Stimulated activated CD4-positive, alpha-beta T cell treated with anti-CD3 and anti-CD28 coated beads, Interleukin-1b, Interleukin-23, amount 100 ng/mL, for 1 hour (primary cell): ENCODE measurements at regions not wholly inside any gene's neighbourhood (a gene's known extent, or its start where the extent isn't known, plus 50 kb on each side); places are given as distances from the start of the nearest gene placed in this dataset.
"Not testable (repeated sequence)": the region's sequence is repeated elsewhere in the genome, so short reads cannot be mapped to it uniquely, and the experiment has no call there.

ENCODE experiments used
- DNase-seq, 2 donors: peaks; one replicate each; pipeline ENCODE4 v3.0.0-alpha.2; 2020; ENCODE audit warnings: low read depth in 2 of 2

DNA sequence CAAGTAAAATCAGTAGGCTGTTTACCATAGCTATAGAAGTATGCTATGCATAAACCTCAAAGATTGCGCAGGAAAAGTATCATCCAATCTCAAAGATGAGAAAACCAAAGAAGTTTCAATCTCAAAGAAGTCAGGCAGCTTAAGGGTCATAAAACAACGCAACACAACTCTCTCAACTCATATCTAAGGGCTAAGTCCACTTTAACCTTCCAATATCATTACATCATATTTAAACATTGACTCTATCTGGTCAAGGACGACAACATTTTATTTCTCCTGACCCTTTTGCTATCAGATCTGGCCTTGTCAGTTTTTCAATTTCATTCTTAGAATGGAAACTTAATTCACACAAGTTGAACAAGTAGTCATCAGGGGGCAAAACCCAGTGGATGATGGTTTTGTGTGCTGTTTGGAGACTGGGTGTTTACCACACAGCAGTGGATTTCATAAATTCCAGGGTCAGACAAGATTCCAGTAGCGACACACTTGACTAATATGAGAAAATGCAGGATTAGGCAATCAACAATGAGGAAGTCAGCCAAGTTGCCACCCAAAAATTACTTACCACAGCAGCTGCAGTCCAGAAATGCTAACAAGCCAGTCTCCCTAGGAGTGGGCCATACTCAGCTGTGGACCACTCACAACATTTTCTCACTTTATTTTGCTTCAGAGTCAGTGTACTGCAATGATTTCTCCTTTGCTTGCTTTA is 108.7 kb upstream of the NBPF26 start:
- DNase-seq: not testable (repeated sequence)

DNA sequence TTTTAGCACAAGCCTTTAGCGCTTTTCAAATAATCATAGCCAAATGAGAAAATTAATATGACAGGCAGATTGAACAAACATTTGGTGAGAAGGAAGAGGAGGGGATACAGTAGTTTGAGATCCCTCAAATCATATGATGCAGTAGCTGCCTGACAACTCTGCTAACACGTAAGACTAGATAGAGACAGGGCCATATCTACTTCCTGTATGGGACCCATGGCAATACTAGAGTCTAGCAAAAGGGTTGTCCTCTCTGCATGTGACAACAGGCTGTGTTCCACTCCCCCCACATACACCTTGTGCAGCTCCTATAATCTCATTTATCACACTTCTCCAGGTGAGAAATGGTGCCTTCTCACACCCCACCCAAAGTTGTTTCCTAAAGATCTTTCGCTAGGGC is 106.3 kb upstream of the NBPF26 start:
- not testable (repeated sequence) for DNase-seq

DNA sequence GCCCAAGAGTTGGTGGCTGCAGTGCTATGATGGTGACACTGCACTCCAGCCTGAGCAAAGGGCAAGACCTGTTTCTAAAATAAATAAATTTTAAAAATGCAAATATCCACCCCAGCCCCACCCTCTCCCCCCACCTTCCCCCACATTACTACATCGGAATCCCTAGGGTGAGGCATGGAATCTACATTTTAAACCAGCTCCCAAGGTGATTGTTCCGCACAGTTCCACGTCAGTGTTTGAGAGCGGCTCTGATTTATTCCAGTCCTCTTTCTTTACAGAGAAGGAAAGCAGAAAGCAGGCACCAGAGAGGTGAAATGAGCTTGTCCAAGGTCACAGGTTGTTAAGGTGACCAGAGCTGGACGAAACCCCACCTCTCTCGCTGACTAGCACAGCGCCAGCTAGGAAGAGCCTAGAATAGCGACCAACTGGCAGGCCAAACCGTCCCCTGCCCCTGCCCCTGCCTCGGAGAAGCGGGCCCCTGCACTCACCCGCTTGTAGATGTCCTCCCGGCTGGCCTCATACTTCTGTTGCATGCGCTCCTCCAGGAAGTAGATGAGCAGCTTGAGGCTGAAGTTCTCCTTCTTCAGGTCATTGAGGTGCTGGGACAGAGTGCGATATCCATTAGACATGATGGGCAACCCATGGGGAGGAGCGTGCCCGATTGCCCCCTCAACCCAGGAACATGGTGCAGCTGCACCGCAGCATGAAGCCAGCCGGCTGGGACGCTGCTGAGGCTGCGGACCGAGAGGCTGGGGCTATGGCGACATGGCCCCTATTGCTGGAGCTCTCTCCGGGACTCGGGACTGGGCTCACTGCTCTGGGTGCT is 103.7 kb upstream of the NBPF26 start:
- not testable (repeated sequence) for DNase-seq

DNA sequence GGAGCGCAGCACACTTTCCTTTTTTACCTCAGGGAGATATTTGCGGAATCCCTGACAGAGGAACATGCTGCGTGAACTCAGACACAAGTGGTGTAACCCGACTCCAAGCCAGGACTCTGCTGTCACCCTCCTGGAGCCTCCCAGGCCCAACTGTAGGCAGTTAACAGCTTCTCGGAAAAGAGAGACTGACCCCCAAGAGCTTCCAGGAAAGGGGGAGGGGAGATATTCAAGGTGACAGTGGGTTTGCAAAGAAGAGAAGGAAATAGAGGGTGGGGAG is 103.1 kb upstream of the NBPF26 start:
- not testable (repeated sequence) for DNase-seq

DNA sequence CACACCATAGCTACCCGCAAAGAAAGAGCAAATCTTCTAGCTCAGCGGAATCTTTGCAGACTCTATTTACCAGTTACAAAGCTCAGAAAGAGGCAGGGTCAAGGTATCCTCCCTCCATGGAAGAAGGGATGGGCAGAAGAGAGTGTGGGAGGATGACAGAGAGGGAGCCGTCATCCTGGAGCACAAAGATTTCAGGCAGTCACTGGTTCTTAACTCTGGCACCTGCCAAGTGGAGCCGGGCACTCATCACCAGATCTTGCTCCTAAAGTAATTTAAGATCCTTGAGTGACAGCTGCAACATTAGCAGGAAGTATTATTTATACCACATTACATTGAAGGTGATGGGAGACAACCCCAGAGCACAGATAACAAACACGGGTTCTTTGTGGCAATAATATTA is 102.5 kb upstream of the NBPF26 start:
- not testable (repeated sequence) for DNase-seq

DNA sequence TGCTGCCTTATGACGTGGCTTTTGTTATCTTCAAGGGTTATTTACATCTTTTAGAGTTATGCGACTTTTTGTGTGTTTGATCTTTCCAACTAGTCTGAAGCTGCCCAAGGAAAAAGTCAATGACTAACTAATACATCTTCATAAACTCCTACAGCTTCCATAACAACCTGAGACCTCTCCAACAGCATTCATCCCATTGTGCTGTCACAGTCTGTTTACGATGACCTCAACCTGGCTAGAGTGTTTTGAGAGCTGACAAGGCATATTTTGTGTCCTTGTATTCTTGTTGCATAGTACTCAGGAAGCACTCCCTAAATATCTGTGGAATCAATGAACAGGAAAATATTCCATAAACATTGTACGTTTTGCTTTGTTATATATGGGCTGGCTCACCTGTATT is 100.2 kb upstream of the NBPF26 start:
- not testable (repeated sequence) for DNase-seq

DNA sequence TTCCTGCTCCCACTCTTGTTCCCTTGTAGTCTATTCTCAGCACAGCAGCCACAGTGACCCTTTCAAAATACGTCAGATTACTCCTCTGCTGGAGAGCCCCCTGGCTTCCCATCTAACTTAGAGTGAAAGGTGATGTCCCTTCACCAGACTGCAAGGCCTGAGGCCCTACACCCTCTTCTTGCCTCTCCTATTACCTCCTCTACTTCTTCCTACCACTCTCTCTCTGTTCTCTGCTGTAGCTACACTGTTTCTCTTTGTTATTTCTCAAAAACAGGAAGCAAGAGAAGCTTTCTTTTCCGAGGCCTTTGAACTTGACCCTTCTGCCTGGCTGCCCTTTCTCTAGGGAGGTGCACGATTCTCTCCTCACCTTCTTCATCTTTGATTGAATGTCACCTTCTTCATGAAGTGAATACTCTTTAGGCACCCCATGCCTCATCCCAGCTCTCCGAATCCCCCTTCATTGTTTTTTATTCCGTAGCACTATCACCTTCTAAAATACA is 99.1 kb upstream of the NBPF26 start:
- not testable (repeated sequence) for DNase-seq

DNA sequence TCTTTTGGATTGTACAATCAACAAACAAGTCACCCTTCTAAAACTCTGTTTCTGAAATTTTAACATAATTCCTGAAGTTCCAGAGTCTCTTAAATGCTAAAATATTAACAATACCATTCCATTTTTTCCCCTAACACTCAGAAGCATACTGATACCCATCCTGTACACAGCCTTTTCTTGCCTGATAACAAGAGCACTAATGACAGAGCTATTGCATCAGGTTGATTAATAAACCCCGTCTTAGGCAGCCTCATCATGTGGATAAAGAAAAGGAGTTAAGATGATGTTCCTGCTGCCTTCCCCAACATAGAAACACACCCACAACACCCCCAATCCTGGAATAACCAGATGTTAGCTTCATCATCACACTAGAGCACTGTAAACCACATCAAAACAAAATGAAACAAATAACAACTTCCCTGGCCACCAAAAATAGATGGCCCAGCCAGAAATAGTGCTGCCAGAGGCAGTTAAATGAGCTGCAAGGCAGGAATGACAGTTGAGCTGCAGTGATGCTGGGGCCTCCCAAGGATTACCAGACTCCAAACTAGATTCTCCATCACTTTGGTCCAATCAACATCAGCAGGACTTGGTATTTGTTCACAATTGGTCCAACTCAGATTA is 93.8 kb upstream of the NBPF26 start:
- DNase-seq: not testable (repeated sequence)

DNA sequence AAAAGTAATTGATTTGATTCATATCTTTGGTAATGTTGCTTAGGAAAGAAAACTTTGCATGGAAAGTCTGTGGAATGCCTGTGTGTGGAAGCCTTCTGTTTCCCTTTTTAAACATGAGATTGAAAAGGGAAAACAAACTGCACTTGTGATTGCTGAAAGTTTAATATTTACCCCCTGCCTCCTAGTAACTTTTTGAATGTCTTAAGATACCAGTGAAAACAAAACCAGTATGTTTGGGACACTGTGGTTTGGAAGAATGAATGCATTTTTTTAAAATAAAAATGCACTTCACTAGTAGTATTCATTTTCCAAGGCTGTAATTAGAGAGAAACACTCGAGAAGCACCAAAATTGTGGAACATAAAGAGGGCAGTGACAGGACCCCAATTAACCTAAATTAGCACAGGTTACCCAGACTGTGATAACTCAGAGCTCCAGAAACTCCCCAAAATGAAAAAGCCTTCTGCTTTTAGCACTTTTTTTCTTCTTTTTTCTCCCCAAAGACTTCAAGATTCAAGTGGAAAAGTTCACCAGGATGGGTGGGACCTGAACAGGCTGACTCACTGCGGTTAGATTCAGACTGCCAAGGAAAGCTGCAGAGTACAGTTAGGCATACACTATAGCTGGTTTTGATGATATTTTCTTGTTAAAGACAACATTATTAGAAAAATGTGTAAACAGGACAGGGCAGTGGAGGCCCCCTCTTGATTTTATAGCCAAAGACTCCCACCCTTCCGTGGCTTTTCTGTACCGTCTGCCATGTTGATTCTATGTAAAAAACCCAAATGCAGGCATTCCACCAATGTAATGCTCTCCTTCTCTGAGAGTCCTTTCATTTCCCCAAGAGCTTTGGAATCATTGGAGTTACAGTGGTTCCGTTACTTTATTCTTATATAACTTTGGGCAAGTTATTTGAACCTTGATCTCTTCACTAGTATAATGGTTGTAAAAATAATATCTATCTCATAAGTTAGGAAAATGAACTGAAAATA is 88.6 kb upstream of the NBPF26 start:
- not testable (repeated sequence) for DNase-seq

DNA sequence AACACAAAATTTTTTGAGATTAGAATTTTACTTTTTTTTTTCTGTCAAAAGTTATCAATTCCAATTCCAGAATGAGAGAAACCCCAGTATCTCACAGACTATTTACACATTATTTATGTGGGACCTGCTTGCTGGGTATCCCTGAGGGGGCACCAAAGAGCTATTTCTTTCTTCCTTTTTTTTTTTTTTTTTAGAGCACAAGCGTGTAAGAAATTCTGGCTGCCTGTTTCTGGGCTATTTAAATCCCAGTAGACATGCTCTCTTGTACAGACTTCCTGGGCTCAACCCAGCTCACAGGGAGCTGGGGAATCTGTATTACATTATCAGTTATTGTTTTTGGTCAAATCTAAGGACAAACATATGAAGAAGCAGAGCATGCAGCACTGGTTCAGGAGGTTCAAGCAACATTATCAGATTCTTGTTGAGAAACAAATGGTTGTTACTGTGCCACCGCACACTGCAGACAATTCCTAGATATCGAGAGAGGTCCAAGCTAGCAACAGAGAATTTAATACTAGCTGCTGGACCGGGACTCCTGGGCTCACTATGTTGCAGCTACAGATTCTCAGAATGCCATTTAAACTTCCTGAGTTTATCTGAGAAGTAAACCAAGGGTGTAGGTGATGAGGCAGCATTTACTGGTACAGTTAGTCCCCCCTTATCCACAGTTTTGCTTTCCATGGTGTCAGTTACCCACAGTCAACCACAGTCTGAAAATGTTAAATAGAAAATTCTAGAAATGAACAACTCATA is 83.3 kb upstream of the NBPF26 start:
- not testable (repeated sequence) for DNase-seq

DNA sequence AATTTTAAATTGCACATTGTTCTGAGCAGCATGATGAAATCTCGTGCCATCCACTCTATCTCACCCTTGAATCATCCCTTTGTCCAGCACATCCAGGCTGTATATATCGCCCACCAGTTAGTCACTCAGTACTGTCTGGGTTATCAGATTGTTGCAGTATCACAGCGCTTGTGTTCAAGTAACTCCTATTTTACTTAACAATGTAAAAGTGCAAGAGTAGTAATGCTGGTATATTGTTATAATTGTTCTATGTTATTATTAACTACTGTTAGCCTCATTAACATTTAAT is 82.8 kb upstream of the NBPF26 start:
- not testable (repeated sequence) for DNase-seq

DNA sequence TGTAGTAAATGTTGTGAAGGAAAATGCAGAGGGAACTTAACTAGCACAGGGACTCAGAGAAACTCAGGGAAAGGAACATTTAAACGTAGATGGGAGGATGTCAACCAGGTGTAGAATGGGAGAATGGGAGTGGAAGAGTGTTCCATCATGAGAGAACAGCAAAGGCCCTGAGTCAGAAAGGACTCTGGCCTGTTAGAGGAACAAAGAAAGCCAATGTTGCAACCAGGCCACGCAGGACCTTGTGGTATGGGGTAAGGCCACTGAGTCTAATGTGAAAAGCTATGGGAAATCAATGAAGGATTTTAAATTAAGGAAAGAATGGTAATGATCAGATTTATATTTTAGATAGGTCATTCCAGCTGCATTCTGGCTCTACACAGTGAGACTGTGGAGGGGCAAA is 76.6 kb upstream of the NBPF26 start:
- not testable (repeated sequence) for DNase-seq

DNA sequence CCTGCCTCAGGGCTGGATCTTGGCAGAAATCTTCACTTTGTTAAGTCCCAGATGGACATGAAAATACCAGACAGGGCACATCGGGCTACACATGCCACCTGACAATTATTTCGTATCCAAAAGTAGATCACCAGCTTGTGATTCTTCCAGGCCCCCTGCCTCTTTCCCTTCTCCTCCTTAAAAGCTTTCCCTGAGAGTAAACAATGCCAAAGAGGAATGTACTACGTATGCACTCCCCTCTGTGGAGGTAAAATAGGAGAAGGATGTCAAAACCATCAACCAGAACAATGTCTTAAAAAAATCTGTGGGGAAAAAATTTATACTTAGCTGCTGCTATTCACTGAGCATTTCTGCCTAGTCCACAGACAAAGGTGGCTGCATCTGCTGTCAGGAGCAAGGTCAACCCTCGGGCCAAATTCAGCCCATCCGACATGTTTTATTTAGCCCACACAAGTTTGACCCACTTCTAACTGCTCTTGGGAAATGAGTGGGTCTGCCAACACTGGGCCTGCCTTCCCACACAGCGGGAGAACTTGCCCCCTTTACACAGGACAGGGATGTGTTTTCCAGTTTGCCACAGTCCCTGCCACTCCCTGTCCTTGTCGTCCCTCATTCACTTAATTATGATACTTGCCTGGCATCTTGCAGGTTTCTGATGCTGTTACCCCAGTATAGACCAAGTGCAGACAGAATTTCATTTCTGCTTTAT is 74.7 kb upstream of the NBPF26 start:
- DNase-seq: not testable (repeated sequence)

DNA sequence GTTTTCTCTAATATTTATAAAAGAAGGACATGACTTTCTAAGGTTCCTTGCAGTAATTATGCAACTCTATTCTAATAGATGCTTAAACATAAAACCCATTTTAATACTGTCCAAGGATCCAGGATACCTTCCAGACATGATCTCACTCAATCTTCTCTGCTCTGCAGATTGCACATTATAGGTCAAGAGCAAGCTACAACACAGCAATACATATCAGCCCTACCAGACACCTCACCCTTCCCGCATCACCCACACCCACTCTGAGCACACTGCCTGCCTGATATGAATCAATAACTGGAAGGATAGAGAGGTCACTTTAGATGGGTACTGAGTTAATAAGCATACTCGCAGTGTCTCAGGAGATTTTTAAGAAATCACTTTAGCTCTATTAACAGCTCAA is 74.0 kb upstream of the NBPF26 start:
- DNase-seq: not testable (repeated sequence)

DNA sequence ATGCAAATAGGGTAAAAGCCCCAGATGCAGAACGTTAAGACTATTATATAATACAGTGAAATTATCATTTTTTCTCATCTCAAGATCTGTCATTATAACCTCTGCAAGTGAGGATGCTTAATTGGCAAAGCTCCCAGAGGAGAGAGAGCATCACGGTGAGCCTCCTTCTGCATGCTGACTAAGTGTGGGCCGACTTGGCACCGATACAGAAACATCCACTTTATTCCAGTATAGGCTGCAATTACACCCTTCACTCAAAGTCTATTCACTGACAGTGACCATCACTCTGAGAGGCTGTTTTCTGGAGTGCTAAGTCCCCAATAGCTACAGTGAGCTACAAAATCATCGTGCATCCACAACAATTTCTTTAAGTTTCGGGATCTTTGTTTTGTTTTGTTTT is 69.6 kb upstream of the NBPF26 start:
- DNase-seq: not testable (repeated sequence)

DNA sequence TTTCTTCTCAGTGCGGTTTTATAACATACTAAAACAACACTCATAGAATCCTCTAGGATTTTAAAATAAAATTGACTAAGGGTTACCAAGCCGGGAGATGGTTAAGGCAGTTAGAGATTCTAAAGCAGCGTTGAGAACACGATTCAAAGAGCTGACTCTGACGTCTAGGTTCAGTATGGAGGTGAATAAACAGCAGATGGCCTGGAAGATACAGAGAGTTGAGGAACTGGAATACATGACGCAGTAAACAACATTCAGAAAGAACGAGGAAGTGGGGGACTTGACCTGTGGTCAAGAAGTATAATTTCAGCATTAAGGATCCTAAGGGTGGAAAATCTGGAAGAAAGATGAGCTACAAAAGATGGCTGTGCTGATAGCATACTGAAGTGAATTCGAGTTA is 68.4 kb upstream of the NBPF26 start:
- DNase-seq: not testable (repeated sequence)

DNA sequence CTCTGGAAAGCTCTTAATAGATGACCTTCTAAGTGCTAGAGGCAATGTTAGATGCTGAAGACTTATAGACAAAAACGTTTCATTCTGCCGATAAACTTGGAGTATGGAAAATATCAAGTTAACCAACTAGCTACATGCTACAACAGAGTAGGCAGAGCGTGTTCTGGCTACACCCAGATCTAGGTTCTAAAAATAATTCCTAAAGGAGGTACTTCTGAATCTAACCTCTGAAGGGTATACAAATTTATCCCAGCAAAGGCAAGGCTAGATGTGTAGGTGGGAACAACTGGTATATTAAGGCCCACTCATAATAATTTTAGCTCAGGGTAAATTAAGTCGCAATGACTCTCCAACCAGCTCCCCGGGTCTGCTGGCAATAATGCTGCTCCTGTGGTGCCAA is 67.6 kb upstream of the NBPF26 start:
- DNase-seq: not testable (repeated sequence)

DNA sequence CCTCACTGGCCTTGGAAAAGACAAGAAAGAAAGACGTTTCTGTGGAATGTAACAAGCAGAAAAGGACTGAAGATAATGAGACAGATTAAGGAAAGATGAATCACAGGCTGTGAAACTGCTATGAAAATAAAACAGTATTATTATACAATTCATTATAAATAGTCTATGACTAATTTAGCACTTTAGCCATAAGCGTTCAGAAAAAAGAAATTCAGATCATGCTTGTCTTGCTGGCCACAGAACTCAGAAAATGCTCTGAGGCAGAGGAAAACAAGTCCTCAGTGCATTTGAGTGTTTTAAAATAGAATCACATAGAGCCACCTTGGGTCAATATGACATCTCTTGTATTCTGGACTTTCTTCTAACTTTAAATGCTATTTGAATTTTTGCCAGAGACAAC is 65.9 kb upstream of the NBPF26 start:
- DNase-seq: not testable (repeated sequence)

DNA sequence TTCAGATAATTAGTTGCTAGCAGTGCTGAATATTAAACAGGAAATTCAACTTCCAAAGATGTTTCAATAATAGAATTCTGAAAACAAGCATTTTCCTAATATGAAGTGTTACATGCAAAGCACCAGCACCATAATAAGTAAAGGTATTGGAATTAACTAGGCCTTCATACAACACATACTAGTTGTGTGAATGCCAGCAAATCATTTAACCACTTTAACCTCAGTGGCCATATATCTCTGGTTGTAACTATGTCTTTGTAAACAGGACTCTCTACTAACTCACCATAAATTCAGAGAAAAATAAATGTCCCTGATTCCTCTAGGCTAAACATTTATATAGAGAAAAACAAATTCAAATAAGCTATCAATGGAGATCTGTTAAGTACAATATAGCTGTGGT is 65.1 kb upstream of the NBPF26 start:
- DNase-seq: not testable (repeated sequence)

DNA sequence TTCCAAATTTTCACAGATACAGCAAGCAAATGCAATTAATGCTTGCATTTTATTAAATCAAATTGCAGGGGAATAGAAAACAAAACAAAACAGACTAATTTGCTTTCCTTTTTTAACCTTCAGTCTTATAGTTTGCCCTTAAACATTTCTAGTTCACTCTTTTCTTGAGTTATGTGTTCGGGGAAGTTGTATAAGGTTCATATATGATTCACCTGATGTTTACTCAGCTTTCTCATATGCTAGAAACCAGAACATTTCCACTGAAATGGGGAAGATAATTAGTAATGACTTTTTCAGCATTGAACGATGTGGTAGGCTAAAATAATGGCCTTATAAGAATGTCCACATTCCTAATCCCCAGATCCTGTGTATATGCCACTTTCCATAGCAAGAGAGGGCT is 64.6 kb upstream of the NBPF26 start:
- DNase-seq: not testable (repeated sequence)
